Neural cell (in vitro differentiated cells): ENCODE measurements at regions not wholly inside any gene's neighbourhood (a gene's known extent, or its start where the extent isn't known, plus 50 kb on each side); places are given as distances from the start of the nearest gene placed in this dataset.

Source experiments
- EP300 ChIP-seq: fragments of 450-650 bp; conservative IDR thresholded peaks from 2 replicates; pipeline ENCODE4 v1.6.1; 2014; ENCODE audit warnings: antibody characterized with exemption, mild to moderate bottlenecking, moderate library complexity; ENCODE audit not compliant: poor library complexity, severe bottlenecking
- EZH2 ChIP-seq: fragments of 200-600, 300-800 bp; shearing (Covaris generic), sonication (generic); IDR thresholded peaks from 2 replicates; pipeline ENCODE4 v1.6.1; 2014; ENCODE audit warnings: antibody characterized with exemption, low read length, borderline replicate concordance, mild to moderate bottlenecking; ENCODE audit not compliant: insufficient read depth, poor library complexity, severe bottlenecking
- MXI1 ChIP-seq: fragments of 450-650 bp; conservative IDR thresholded peaks from 2 replicates; pipeline ENCODE4 v1.6.1; 2014; ENCODE audit warnings: antibody characterized with exemption, mild to moderate bottlenecking; ENCODE audit not compliant: poor library complexity, severe bottlenecking
- POLR2AphosphoS5 ChIP-seq: IDR thresholded peaks from 2 replicates; pipeline ENCODE4 v1.6.1; 2012
- RAD21 ChIP-seq: fragments of 450-650 bp; conservative IDR thresholded peaks from 2 replicates; pipeline ENCODE4 v1.6.1; 2014; ENCODE audit warnings: antibody characterized with exemption, mild to moderate bottlenecking, moderate library complexity
- SMC3 ChIP-seq: fragments of 450-650 bp; conservative IDR thresholded peaks from 2 replicates; pipeline ENCODE4 v1.6.1; 2014; ENCODE audit warnings: antibody characterized with exemption, mild to moderate bottlenecking, moderate library complexity; ENCODE audit not compliant: poor library complexity
- TAF1 ChIP-seq: IDR thresholded peaks from 2 replicates; pipeline ENCODE4 v1.6.1; 2012; ENCODE audit warnings: low read depth
- TF ChIP-seq, protein P1 (sequence below): fragments of 450-650 bp; IDR thresholded peaks from 2 replicates; pipeline ENCODE4 v1.5.1; 2014; ENCODE audit warnings: antibody characterized with exemption, mild to moderate bottlenecking, moderate library complexity; ENCODE audit not compliant: poor library complexity, severe bottlenecking
- TF ChIP-seq, protein P2 (sequence below): IDR thresholded peaks from 2 replicates; pipeline ENCODE4 v1.6.1; 2012; ENCODE audit warnings: borderline replicate concordance

DNA sequence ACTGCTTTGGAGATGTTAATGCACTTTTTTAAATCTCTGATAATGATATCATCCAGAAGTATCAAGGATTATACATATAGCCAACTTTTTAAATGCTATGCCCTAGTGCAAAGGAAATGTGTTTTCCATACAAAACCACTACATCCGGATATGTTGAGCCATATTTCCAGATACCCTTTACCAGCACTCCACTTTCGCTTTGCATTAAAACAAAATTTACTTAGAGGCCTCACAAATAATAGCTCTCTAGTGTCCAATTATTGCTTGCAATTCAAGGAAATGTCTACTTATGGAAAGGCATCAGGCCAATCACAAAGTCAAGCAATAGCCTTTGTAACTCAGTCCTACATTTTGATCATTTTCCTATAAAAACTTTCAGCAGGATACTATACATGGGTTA, 1072.8 kb upstream of the INTU start:
- TF ChIP-seq, protein P1, sequence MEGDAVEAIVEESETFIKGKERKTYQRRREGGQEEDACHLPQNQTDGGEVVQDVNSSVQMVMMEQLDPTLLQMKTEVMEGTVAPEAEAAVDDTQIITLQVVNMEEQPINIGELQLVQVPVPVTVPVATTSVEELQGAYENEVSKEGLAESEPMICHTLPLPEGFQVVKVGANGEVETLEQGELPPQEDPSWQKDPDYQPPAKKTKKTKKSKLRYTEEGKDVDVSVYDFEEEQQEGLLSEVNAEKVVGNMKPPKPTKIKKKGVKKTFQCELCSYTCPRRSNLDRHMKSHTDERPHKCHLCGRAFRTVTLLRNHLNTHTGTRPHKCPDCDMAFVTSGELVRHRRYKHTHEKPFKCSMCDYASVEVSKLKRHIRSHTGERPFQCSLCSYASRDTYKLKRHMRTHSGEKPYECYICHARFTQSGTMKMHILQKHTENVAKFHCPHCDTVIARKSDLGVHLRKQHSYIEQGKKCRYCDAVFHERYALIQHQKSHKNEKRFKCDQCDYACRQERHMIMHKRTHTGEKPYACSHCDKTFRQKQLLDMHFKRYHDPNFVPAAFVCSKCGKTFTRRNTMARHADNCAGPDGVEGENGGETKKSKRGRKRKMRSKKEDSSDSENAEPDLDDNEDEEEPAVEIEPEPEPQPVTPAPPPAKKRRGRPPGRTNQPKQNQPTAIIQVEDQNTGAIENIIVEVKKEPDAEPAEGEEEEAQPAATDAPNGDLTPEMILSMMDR: no peak
- no peak for TF ChIP-seq EZH2
- no peak for TF ChIP-seq POLR2AphosphoS5
- no peak for TF ChIP-seq SMC3
- TF ChIP-seq EP300: no peak
- no peak for TF ChIP-seq RAD21
- TF ChIP-seq MXI1: no peak
- TF ChIP-seq, protein P2, sequence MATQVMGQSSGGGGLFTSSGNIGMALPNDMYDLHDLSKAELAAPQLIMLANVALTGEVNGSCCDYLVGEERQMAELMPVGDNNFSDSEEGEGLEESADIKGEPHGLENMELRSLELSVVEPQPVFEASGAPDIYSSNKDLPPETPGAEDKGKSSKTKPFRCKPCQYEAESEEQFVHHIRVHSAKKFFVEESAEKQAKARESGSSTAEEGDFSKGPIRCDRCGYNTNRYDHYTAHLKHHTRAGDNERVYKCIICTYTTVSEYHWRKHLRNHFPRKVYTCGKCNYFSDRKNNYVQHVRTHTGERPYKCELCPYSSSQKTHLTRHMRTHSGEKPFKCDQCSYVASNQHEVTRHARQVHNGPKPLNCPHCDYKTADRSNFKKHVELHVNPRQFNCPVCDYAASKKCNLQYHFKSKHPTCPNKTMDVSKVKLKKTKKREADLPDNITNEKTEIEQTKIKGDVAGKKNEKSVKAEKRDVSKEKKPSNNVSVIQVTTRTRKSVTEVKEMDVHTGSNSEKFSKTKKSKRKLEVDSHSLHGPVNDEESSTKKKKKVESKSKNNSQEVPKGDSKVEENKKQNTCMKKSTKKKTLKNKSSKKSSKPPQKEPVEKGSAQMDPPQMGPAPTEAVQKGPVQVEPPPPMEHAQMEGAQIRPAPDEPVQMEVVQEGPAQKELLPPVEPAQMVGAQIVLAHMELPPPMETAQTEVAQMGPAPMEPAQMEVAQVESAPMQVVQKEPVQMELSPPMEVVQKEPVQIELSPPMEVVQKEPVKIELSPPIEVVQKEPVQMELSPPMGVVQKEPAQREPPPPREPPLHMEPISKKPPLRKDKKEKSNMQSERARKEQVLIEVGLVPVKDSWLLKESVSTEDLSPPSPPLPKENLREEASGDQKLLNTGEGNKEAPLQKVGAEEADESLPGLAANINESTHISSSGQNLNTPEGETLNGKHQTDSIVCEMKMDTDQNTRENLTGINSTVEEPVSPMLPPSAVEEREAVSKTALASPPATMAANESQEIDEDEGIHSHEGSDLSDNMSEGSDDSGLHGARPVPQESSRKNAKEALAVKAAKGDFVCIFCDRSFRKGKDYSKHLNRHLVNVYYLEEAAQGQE: no peak
- no peak for TF ChIP-seq TAF1
